ENCODE measurements at regions not wholly inside any gene's neighbourhood (a gene's known extent, or its start where the extent isn't known, plus 50 kb on each side); places are given as distances from the start of the nearest gene placed in this dataset.

DNA sequence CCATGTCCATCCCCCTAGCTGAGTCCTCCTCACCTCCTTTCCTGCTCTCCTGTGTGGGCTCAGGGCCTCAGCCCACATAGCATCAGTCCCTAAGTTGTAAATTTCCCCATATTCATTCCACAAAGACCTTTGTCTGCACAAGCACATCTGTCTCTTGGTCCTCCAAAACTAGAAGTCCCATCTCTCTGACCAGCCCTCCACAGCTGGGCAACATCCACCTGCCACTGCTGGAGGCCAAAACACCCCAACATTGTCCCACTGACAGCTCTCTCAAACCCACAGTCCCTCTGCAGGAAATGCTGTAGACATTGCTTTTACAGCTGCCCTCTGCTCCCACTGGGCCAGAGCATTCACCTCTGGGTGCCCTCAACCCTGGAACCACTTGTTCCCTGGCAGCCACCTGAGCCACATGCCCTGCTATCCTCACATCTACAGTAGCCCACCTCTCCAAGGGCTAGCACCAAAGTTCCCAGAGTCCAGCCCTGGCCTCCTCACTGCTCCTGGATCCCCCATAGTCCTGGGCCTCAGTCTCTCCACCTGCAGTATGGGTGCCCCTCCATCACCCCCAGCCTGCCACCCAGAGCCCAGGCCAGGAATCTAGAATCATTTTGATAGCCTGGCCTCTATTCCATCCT, 1722.7 kb downstream of the TP53TG3F start:
- Histone ChIP-seq H2AFZ (ENCODE audit: control insufficient read depth, low read length) (no peak overlapping the region), H3K27me3 (ENCODE audit: control insufficient read depth, extremely low read depth, insufficient read depth, low read length) (no peaks in the 10 kb centered on the region), H4K20me1 (ENCODE audit: control insufficient read depth, extremely low read depth, insufficient read depth, low read length) (no peaks in the 10 kb centered on the region), H3K9me1 (ENCODE audit: control insufficient read depth, extremely low read depth, insufficient read depth, low read length) (no peaks in the 10 kb centered on the region), H3K4me1 (ENCODE audit: control insufficient read depth, extremely low read depth, insufficient read depth, low read length) (no peaks in the 10 kb centered on the region), H3K4me3 (ENCODE audit: control insufficient read depth in 2 of 3, extremely low read depth in 1 of 3, insufficient read depth in 2 of 3, low read depth in 1 of 3, low read length in 3 of 3) (no peak overlapping the region), H3K79me2 (ENCODE audit: control insufficient read depth, insufficient read depth, low read length) (no peaks in the 10 kb centered on the region), H3K9me3 (ENCODE audit: control insufficient read depth, low read depth, low read length) (no peaks in the 10 kb centered on the region), H3K27ac (ENCODE audit: control insufficient read depth, insufficient read depth, low read length) (no peak overlapping the region), H3K4me2 (ENCODE audit: control insufficient read depth, extremely low read depth, insufficient read depth, low read depth, low read length) (no peak overlapping the region), H3K36me3 (ENCODE audit: control insufficient read depth in 2 of 2, extremely low read depth in 1 of 2, insufficient read depth in 2 of 2, low read length in 2 of 2) (no peaks in the 10 kb centered on the region), H3K9ac (ENCODE audit: control insufficient read depth, extremely low read depth, insufficient read depth, low read length) (no peak overlapping the region)
- DNase-seq (ENCODE audit: low read depth, low spot score) (no peak), FAIRE-seq (no peak)
- dilution Hi-C loops (cut with MboI; ENCODE audit: extremely low pct_ligation_motif_present, low sequenced_read_pairs), result no loop called here
- TF ChIP-seq, protein P1, sequence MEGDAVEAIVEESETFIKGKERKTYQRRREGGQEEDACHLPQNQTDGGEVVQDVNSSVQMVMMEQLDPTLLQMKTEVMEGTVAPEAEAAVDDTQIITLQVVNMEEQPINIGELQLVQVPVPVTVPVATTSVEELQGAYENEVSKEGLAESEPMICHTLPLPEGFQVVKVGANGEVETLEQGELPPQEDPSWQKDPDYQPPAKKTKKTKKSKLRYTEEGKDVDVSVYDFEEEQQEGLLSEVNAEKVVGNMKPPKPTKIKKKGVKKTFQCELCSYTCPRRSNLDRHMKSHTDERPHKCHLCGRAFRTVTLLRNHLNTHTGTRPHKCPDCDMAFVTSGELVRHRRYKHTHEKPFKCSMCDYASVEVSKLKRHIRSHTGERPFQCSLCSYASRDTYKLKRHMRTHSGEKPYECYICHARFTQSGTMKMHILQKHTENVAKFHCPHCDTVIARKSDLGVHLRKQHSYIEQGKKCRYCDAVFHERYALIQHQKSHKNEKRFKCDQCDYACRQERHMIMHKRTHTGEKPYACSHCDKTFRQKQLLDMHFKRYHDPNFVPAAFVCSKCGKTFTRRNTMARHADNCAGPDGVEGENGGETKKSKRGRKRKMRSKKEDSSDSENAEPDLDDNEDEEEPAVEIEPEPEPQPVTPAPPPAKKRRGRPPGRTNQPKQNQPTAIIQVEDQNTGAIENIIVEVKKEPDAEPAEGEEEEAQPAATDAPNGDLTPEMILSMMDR (optimal IDR thresholded peaks at IDR 0.05 in 1 of 3, IDR thresholded peaks at IDR 0.05 in 1 of 3, conservative IDR thresholded peaks at IDR 0.05 in 1 of 3; ENCODE audit: extremely low read depth in 1 of 3, insufficient read depth in 2 of 3, low read length in 3 of 3), result no peak
- no peak for TF ChIP-seq EZH2 (IDR thresholded peaks at IDR 0.05; ENCODE audit: low read length)

DNA sequence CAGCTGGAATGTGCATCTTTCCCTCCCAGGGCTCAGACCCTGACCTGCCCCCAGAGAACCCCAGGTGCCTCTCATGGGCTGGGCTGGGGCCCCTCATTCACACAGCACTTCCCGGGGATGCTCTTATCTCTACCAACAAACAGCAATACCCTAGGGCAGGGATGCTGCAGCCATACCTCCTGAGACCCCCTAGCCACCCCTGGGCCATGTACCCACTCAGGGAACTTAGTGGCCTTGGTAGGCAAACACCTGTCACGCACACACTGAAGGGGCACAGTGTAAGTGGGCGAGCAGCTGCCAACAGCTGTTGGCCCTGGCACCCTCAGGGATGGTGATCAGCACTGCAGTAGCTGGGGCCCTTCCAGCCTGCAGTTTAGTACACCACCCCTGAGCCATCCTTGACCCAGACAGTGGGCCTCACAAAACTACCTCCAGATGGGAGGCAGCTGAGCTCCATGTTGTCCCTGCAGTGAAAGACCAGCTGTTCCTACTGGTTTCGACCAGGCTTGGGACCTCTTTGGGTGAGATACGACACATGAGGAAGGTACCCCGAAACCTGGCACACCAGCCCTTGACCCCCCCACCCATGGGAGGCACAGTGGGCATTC, 1723.6 kb downstream of the TP53TG3F start:
- Histone ChIP-seq H3K4me3 (ENCODE audit: control insufficient read depth in 2 of 3, extremely low read depth in 1 of 3, insufficient read depth in 2 of 3, low read depth in 1 of 3, low read length in 3 of 3) (no peak overlapping the region), H3K9me3 (ENCODE audit: control insufficient read depth, low read depth, low read length) (no peaks in the 10 kb centered on the region), H3K9me1 (ENCODE audit: control insufficient read depth, extremely low read depth, insufficient read depth, low read length) (no peaks in the 10 kb centered on the region), H4K20me1 (ENCODE audit: control insufficient read depth, extremely low read depth, insufficient read depth, low read length) (no peaks in the 10 kb centered on the region), H3K27me3 (ENCODE audit: control insufficient read depth, extremely low read depth, insufficient read depth, low read length) (no peaks in the 10 kb centered on the region), H3K4me1 (ENCODE audit: control insufficient read depth, extremely low read depth, insufficient read depth, low read length) (no peaks in the 10 kb centered on the region), H3K9ac (ENCODE audit: control insufficient read depth, extremely low read depth, insufficient read depth, low read length) (no peak overlapping the region), H3K4me2 (ENCODE audit: control insufficient read depth, extremely low read depth, insufficient read depth, low read depth, low read length) (no peak overlapping the region), H3K27ac (ENCODE audit: control insufficient read depth, insufficient read depth, low read length) (no peak overlapping the region), H2AFZ (ENCODE audit: control insufficient read depth, low read length) (no peak overlapping the region), H3K36me3 (ENCODE audit: control insufficient read depth in 2 of 2, extremely low read depth in 1 of 2, insufficient read depth in 2 of 2, low read length in 2 of 2) (no peaks in the 10 kb centered on the region), H3K79me2 (ENCODE audit: control insufficient read depth, insufficient read depth, low read length) (no peaks in the 10 kb centered on the region)
- DNase-seq (ENCODE audit: low read depth, low spot score) (no peak), FAIRE-seq (no peak)
- no peak for TF ChIP-seq EZH2 (IDR thresholded peaks at IDR 0.05; ENCODE audit: low read length)
- TF ChIP-seq, protein P1 (optimal IDR thresholded peaks at IDR 0.05 in 1 of 3, IDR thresholded peaks at IDR 0.05 in 1 of 3, conservative IDR thresholded peaks at IDR 0.05 in 1 of 3; ENCODE audit: extremely low read depth in 1 of 3, insufficient read depth in 2 of 3, low read length in 3 of 3), result no peak
- dilution Hi-C loops (cut with MboI; ENCODE audit: extremely low pct_ligation_motif_present, low sequenced_read_pairs), result no loop called here

Data from keratinocyte (primary cell).